Endothelial cell of umbilical vein (primary cell): ENCODE measurements at regions not wholly inside any gene's neighbourhood (a gene's known extent, or its start where the extent isn't known, plus 50 kb on each side); places are given as distances from the start of the nearest gene placed in this dataset.

ENCODE experiments used
- BruUV-seq: library from RNA; stranded (reverse); fragments of 400-500 nt; replicated peaks from 2 replicates; lab custom pipeline; 2021; lab: Mats Ljungman, UMichigan
- CTCF ChIA-PET: fragments of 300-600, 350-600 bp; sonication (Branson Sonifier 250); formaldehyde crosslinking; loops from one replicate; lab custom pipeline; 2021; ENCODE audit warnings: antibody characterized with exemption, inconsistent platforms; lab: Charles Lee
- POLR2A ChIA-PET: fragments of 300-600, 350-600 bp; sonication (Branson Sonifier 250); formaldehyde crosslinking; loops from one replicate; lab custom pipeline; 2021; ENCODE audit warnings: antibody characterized with exemption, inconsistent platforms; lab: Charles Lee
- DNase-seq: peaks from one replicate; pipeline ENCODE4 v3.0.0-alpha.2; 2011; ENCODE audit warnings: low read depth, low spot score
- FAIRE-seq: peaks from 2 replicates; lab custom pipeline; 2011; peaks lifted over from hg19 to GRCh38; lab: Jason Lieb, UNC
- H2AFZ ChIP-seq: 2 replicates; pipeline ENCODE4 v1.6.0; 2012; ENCODE audit warnings: low read depth, low read length, control low read depth, inconsistent platforms
- H3K27ac ChIP-seq: 2 replicates; pipeline ENCODE4 v1.5.1; 2011; ENCODE audit warnings: low read depth, mild to moderate bottlenecking, control low read depth, low read length, moderate library complexity; ENCODE audit not compliant: insufficient read depth
- H3K27me3 ChIP-seq, 2 experiments: 2 replicates each; pipeline versions ENCODE4 v1.6.0 to v1.6.1; 2011; ENCODE audit warnings: low read length in 2 of 2, mixed read lengths in 1 of 2; ENCODE audit not compliant: control insufficient read depth in 2 of 2, insufficient read depth in 2 of 2
- H3K36me3 ChIP-seq, 2 experiments: 2 replicates in 1 of 2; 3 replicates in 1 of 2; pipeline ENCODE4 v1.5.1; 2011; ENCODE audit warnings: low read length in 2 of 2, mild to moderate bottlenecking in 1 of 2, moderate library complexity in 1 of 2; ENCODE audit not compliant: control insufficient read depth in 2 of 2, insufficient read depth in 2 of 2; ENCODE audit errors: extremely low read depth in 1 of 2
- H3K4me1 ChIP-seq: 3 replicates; pipeline ENCODE4 v1.5.1; 2011; ENCODE audit warnings: mild to moderate bottlenecking, low read length; ENCODE audit not compliant: control insufficient read depth, insufficient read depth; ENCODE audit errors: extremely low read depth
- H3K4me2 ChIP-seq: 2 replicates; pipeline ENCODE4 v1.6.1; 2011; ENCODE audit warnings: low read length, control low read depth, mixed read lengths; ENCODE audit not compliant: insufficient read depth
- H3K4me3 ChIP-seq, 3 experiments: fragments of 200-600 bp in 1 of 3; sonication (generic), shearing (Covaris generic) in 1 of 3; replicated peaks in 1 of 3; 2 replicates each; pipeline ENCODE4 v1.5.1; 2011 to 2016; ENCODE audit warnings: control low read depth in 3 of 3, low read length in 3 of 3, mild to moderate bottlenecking in 2 of 3, inconsistent platforms in 1 of 3, low read depth in 1 of 3, moderate library complexity in 1 of 3; ENCODE audit not compliant: insufficient read depth in 1 of 3
- H3K79me2 ChIP-seq: 2 replicates; pipeline ENCODE4 v1.6.0; 2012; ENCODE audit warnings: low read length, inconsistent platforms; ENCODE audit not compliant: control insufficient read depth, insufficient read depth
- H3K9ac ChIP-seq: replicated peaks from 2 replicates; pipeline ENCODE3; 2011; ENCODE audit warnings: low read length, control low read depth; ENCODE audit not compliant: insufficient read depth; ENCODE audit errors: extremely low read depth
- H3K9me1 ChIP-seq: replicated peaks from 3 replicates; pipeline ENCODE4 v1.6.0; 2011; ENCODE audit warnings: mild to moderate bottlenecking, low read length; ENCODE audit not compliant: control insufficient read depth, insufficient read depth; ENCODE audit errors: extremely low read depth
- H3K9me3 ChIP-seq: replicated peaks from 2 replicates; pipeline ENCODE4 v1.5.1; 2012; ENCODE audit warnings: low read length, inconsistent platforms; ENCODE audit not compliant: control insufficient read depth, insufficient read depth
- H4K20me1 ChIP-seq: replicated peaks from 2 replicates; pipeline ENCODE3; 2011; ENCODE audit warnings: mild to moderate bottlenecking, low read length; ENCODE audit not compliant: control insufficient read depth, insufficient read depth; ENCODE audit errors: extremely low read depth
- EZH2 ChIP-seq: IDR thresholded peaks from 2 replicates; pipeline ENCODE4 v1.6.1; 2012; ENCODE audit warnings: borderline replicate concordance, low read depth, mild to moderate bottlenecking, moderate library complexity, low read length, inconsistent platforms; ENCODE audit not compliant: severe bottlenecking
- FOS ChIP-seq: IDR thresholded peaks from 2 replicates; pipeline ENCODE4 v1.6.1; 2011; ENCODE audit warnings: mild to moderate bottlenecking, low read length, moderate library complexity, borderline replicate concordance; ENCODE audit not compliant: insufficient read depth
- GATA2 ChIP-seq: IDR thresholded peaks from 2 replicates; pipeline ENCODE4 v1.7.0; 2011; ENCODE audit warnings: low read depth, mild to moderate bottlenecking, moderate library complexity, mixed read lengths, low read length; ENCODE audit not compliant: insufficient read length, insufficient read depth
- JUN ChIP-seq: IDR thresholded peaks from 2 replicates; pipeline ENCODE4 v1.6.1; 2011; ENCODE audit warnings: borderline replicate concordance, low read depth; ENCODE audit not compliant: insufficient read length, insufficient read depth
- MYC ChIP-seq: IDR thresholded peaks from one replicate; pipeline ENCODE4 v1.6.1; 2011; ENCODE audit warnings: mild to moderate bottlenecking, low read depth, low read length
- POLR2A ChIP-seq: IDR thresholded peaks from 2 replicates; pipeline ENCODE4 v1.6.1; 2012; ENCODE audit warnings: low read depth, mild to moderate bottlenecking, control low read depth, low read length
- POLR2AphosphoS5 ChIP-seq: IDR thresholded peaks from 2 replicates; pipeline ENCODE4 v1.6.1; 2012; ENCODE audit warnings: low read depth, mild to moderate bottlenecking, control low read depth, low read length, moderate library complexity; ENCODE audit not compliant: insufficient read depth
- dilution Hi-C: fragments of 300-500 bp; cut with MboI; formaldehyde crosslinking; loops from one replicate; pipeline ENCODE4 v1.15.0; 2019; ENCODE audit warnings: low sequenced_read_pairs; ENCODE audit not compliant: extremely low pct_ligation_motif_present
- intact Hi-C: fragments of 100-400 bp; cut with micrococcal nuclease; formaldehyde crosslinking; loops from one replicate; pipeline ENCODE4 v1.10.0; 2022
- TF ChIP-seq, protein P1 (sequence below), 2 donors: IDR thresholded peaks; 1 replicate in 1 of 2; 2 replicates in 1 of 2; pipeline ENCODE4 v1.5.1; 2011; ENCODE audit warnings: low read length in 2 of 2, mild to moderate bottlenecking in 2 of 2, moderate library complexity in 2 of 2, control low read depth in 1 of 2, inconsistent platforms in 1 of 2, low read depth in 1 of 2; ENCODE audit not compliant: insufficient read depth in 1 of 2; ENCODE audit errors: extremely low read depth in 1 of 2
- TF ChIP-seq, protein P2 (sequence below): IDR thresholded peaks from 2 replicates; pipeline ENCODE4 v1.6.1; 2011; ENCODE audit not compliant: insufficient read depth, insufficient read length

DNA sequence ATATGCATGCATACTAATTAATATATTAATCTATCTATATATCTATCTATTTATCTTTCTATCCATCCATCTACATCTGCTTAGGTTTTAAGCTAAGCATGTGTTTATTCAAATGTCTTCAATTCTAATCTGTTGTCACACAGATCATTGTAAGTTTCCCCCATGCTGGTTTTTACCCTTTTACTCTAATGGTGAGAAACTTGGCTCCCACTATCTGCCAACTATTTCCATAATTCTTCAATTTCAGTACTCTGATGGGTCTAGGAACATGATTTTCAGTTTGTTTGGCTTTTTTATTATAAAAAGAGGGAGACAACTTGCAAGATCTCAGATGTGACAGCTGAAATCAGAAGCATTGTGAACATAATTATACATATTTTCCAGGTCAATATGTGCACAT, 773.8 kb downstream of the PLOD2 start:
- POLR2A ChIA-PET = no interaction called here
- no peaks in the 10 kb centered on the region for H3K9me1 ChIP-seq
- no peak overlapping the region for H3K9ac ChIP-seq
- H3K27me3 ChIP-seq = no peaks in the 10 kb centered on the region
- no peaks in the 10 kb centered on the region for H3K79me2 ChIP-seq
- no peak overlapping the region for H2AFZ ChIP-seq
- no peak overlapping the region for H3K27ac ChIP-seq
- no peak overlapping the region for H3K4me3 ChIP-seq
- no peak for FAIRE-seq
- dilution Hi-C loops (no loop called here), intact Hi-C loops (no loop called here)
- CTCF ChIA-PET = no interaction called here
- no peak for DNase-seq
- no peaks in the 10 kb centered on the region for H3K4me1 ChIP-seq
- H4K20me1 ChIP-seq = no peaks in the 10 kb centered on the region
- BruUV-seq = no TSS peak
- TF ChIP-seq, protein P1, sequence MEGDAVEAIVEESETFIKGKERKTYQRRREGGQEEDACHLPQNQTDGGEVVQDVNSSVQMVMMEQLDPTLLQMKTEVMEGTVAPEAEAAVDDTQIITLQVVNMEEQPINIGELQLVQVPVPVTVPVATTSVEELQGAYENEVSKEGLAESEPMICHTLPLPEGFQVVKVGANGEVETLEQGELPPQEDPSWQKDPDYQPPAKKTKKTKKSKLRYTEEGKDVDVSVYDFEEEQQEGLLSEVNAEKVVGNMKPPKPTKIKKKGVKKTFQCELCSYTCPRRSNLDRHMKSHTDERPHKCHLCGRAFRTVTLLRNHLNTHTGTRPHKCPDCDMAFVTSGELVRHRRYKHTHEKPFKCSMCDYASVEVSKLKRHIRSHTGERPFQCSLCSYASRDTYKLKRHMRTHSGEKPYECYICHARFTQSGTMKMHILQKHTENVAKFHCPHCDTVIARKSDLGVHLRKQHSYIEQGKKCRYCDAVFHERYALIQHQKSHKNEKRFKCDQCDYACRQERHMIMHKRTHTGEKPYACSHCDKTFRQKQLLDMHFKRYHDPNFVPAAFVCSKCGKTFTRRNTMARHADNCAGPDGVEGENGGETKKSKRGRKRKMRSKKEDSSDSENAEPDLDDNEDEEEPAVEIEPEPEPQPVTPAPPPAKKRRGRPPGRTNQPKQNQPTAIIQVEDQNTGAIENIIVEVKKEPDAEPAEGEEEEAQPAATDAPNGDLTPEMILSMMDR (IDR thresholded peaks at IDR 0.05; ENCODE audit: extremely low read depth in 1 of 2, insufficient read depth in 1 of 2, low read depth in 1 of 2, low read length in 2 of 2) = no peak
- TF ChIP-seq MYC = no peak
- no peak for TF ChIP-seq GATA2
- TF ChIP-seq EZH2 = no peak
- no peak for TF ChIP-seq FOS
- TF ChIP-seq POLR2A = no peak
- TF ChIP-seq, protein P2, sequence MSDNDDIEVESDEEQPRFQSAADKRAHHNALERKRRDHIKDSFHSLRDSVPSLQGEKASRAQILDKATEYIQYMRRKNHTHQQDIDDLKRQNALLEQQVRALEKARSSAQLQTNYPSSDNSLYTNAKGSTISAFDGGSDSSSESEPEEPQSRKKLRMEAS = no peak
- TF ChIP-seq JUN = no peak
- no peak for TF ChIP-seq POLR2AphosphoS5
- no peaks in the 10 kb centered on the region for H3K36me3 ChIP-seq
- H3K4me2 ChIP-seq = no peak overlapping the region
- no peaks in the 10 kb centered on the region for H3K9me3 ChIP-seq
